ENCODE measurements at regions not wholly inside any gene's neighbourhood (a gene's known extent, or its start where the extent isn't known, plus 50 kb on each side); places are given as distances from the start of the nearest gene placed in this dataset.

DNA sequence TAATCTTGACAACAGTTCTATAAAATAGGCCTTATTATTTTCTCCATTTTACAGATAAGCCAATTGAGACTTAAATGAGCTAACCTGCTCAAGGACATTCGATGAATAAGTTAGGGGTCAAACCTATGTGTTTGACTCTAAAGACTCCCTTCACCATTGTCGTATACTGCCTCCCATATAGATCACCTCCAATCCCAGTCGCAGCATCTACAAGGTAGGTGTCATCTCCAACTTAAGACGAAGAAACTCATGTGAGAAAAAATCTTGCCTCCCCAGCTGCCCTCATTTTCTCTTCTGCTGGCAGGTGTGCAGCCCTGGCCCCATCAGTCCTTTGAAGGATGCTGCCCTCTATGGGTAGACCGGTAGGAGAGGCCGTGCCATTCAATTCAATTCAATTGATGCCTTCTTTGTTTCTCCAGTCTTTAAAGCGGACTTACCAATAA, 75.2 kb upstream of the SMARCA2 start:
- no peak overlapping the region for H3K4me3 ChIP-seq (ENCODE audit: low read depth, low read length)
- DNase-seq, result peak in 1 of 2 experiments; percentile 25
- CTCF ChIA-PET, result no interaction called here
- intact Hi-C loops (cut with micrococcal nuclease; ENCODE audit: unreplicated experiment), result no loop called here
- no TSS peak for BruUV-seq (replicated peaks)
- no peaks in the 10 kb centered on the region for H3K27me3 ChIP-seq (replicated peaks; ENCODE audit: control insufficient read depth, insufficient read depth, low read length)
- Mint-ChIP-seq H3K27me3 (ENCODE audit: insufficient read depth, unreplicated experiment) (peaks cover 4% of the 10 kb centered on the region), H3K36me3 (ENCODE audit: insufficient read depth, unreplicated experiment) (no peaks in the 10 kb centered on the region), H3K4me3 (ENCODE audit: unreplicated experiment) (no peak overlapping the region), H3K9me3 (ENCODE audit: unreplicated experiment) (no peaks in the 10 kb centered on the region), H3K4me1 (ENCODE audit: low read depth, unreplicated experiment) (no peaks in the 10 kb centered on the region), H3K27ac (ENCODE audit: unreplicated experiment) (no peak overlapping the region)
- peak; percentile 40 to 52 for TF ChIP-seq CTCF (IDR thresholded peaks at IDR 0.05; ENCODE audit: insufficient read depth in 1 of 2, low read depth in 1 of 2, low read length in 1 of 2, severe bottlenecking in 1 of 2, unreplicated experiment in 1 of 2)
- H3K36me3 ChIP-seq (ENCODE audit: control insufficient read depth, insufficient read depth, low read length), result no peaks in the 10 kb centered on the region
- POLR2A ChIA-PET, result no interaction called here
- H3K4me1 ChIP-seq, result no peaks in the 10 kb centered on the region
- H3K9me3 ChIP-seq, result no peaks in the 10 kb centered on the region

GRCh38 chr9:1941989-1942388, 73.2 kb upstream of the SMARCA2 start:
- CTCF ChIA-PET, result no interaction called here
- H3K4me1 Mint-ChIP-seq (ENCODE audit: low read depth, unreplicated experiment), result no peaks in the 10 kb centered on the region
- H3K36me3 Mint-ChIP-seq (ENCODE audit: insufficient read depth, unreplicated experiment), result no peaks in the 10 kb centered on the region
- H3K27ac Mint-ChIP-seq (ENCODE audit: unreplicated experiment), result no peak overlapping the region
- H3K27me3 ChIP-seq (replicated peaks; ENCODE audit: control insufficient read depth, insufficient read depth, low read length), result no peaks in the 10 kb centered on the region
- H3K9me3 ChIP-seq, result no peaks in the 10 kb centered on the region
- BruUV-seq (replicated peaks), result no TSS peak
- no peak for TF ChIP-seq CTCF (IDR thresholded peaks at IDR 0.05; ENCODE audit: insufficient read depth in 1 of 2, low read depth in 1 of 2, low read length in 1 of 2, severe bottlenecking in 1 of 2, unreplicated experiment in 1 of 2)
- H3K4me1 ChIP-seq, result no peaks in the 10 kb centered on the region
- H3K36me3 ChIP-seq (ENCODE audit: control insufficient read depth, insufficient read depth, low read length), result no peaks in the 10 kb centered on the region
- no peaks in the 10 kb centered on the region for H3K9me3 Mint-ChIP-seq (ENCODE audit: unreplicated experiment)
- POLR2A ChIA-PET, result no interaction called here
- H3K4me3 ChIP-seq (ENCODE audit: low read depth, low read length), result no peak overlapping the region
- H3K27me3 Mint-ChIP-seq (ENCODE audit: insufficient read depth, unreplicated experiment), result peaks cover 4% of the 10 kb centered on the region
- H3K4me3 Mint-ChIP-seq (ENCODE audit: unreplicated experiment), result no peak overlapping the region
- intact Hi-C loops (cut with micrococcal nuclease; ENCODE audit: unreplicated experiment), result no loop called here
- no peak for DNase-seq

GRCh38 chr9:1946526-1947283, 68.4 kb upstream of the SMARCA2 start:
- Mint-ChIP-seq H3K27ac (ENCODE audit: unreplicated experiment) (no peak overlapping the region), H3K4me1 (ENCODE audit: low read depth, unreplicated experiment) (no peaks in the 10 kb centered on the region), H3K36me3 (ENCODE audit: insufficient read depth, unreplicated experiment) (no peaks in the 10 kb centered on the region), H3K4me3 (ENCODE audit: unreplicated experiment) (no peak overlapping the region), H3K27me3 (ENCODE audit: insufficient read depth, unreplicated experiment) (no peaks in the 10 kb centered on the region), H3K9me3 (ENCODE audit: unreplicated experiment) (no peaks in the 10 kb centered on the region)
- Histone ChIP-seq H3K27me3 (replicated peaks; ENCODE audit: control insufficient read depth, insufficient read depth, low read length) (no peaks in the 10 kb centered on the region), H3K4me3 (ENCODE audit: low read depth, low read length) (no peak overlapping the region), H3K4me1 (no peaks in the 10 kb centered on the region), H3K9me3 (no peaks in the 10 kb centered on the region), H3K36me3 (ENCODE audit: control insufficient read depth, insufficient read depth, low read length) (no peaks in the 10 kb centered on the region)
- CTCF ChIA-PET, result no interaction called here
- no TSS peak for BruUV-seq (replicated peaks)
- intact Hi-C loops (cut with micrococcal nuclease; ENCODE audit: unreplicated experiment), result no loop called here
- no peak for DNase-seq
- POLR2A ChIA-PET, result no interaction called here
- TF ChIP-seq CTCF (IDR thresholded peaks at IDR 0.05; ENCODE audit: insufficient read depth in 1 of 2, low read depth in 1 of 2, low read length in 1 of 2, severe bottlenecking in 1 of 2, unreplicated experiment in 1 of 2), result no peak

Data from Caco-2 (cell line).